HG03520 (cell line): ENCODE measurements at regions not wholly inside any gene's neighbourhood (a gene's known extent, or its start where the extent isn't known, plus 50 kb on each side); places are given as distances from the start of the nearest gene placed in this dataset.
"Not testable (repeated sequence)": the region's sequence is repeated elsewhere in the genome, so short reads cannot be mapped to it uniquely, and the experiment has no call there.

ENCODE experiments used
- ATAC-seq: cut with Tn5 transposase; IDR thresholded peaks from one replicate; pipeline ENCODE4 v1.9.1; 2021; ENCODE audit warnings: mild to moderate bottlenecking, moderate library complexity; ENCODE audit not compliant: unreplicated experiment

- no peak for ATAC-seq
These were observed 66.6 kb downstream of the TNFAIP3 start for GRCh38 chr6:137933696-137934095.

GRCh38 chr6:137936798-137937197 is 69.7 kb downstream of the TNFAIP3 start:
- no peak for ATAC-seq

GRCh38 chr6:137937834-137938233 is 70.8 kb downstream of the TNFAIP3 start:
- ATAC-seq, result no peak

GRCh38 chr6:137938770-137939379 is 71.8 kb downstream of the TNFAIP3 start:
- no peak for ATAC-seq

GRCh38 chr6:137941995-137942394 is 74.9 kb downstream of the TNFAIP3 start:
- no peak for ATAC-seq

GRCh38 chr6:137942736-137943135 is 75.7 kb downstream of the TNFAIP3 start:
- ATAC-seq, result no peak

GRCh38 chr6:137944381-137944780 is 77.3 kb downstream of the TNFAIP3 start:
- not testable (repeated sequence) for ATAC-seq

GRCh38 chr6:137944793-137945498 is 77.9 kb downstream of the TNFAIP3 start:
- ATAC-seq, result peak; percentile 55

GRCh38 chr6:137949686-137950390 is 82.8 kb downstream of the TNFAIP3 start:
- ATAC-seq, result peak; percentile 69

- ATAC-seq, result no peak
These were observed 83.5 kb downstream of the TNFAIP3 start for GRCh38 chr6:137950581-137950980.

GRCh38 chr6:137951064-137951597 is 84.1 kb downstream of the TNFAIP3 start:
- ATAC-seq, result peak; percentile 38

- ATAC-seq, result no peak
These were observed 85.2 kb downstream of the TNFAIP3 start for GRCh38 chr6:137952247-137952646.

GRCh38 chr6:137953761-137954160 is 86.7 kb downstream of the TNFAIP3 start:
- ATAC-seq, result no peak

- no peak for ATAC-seq
These were observed 87.2 kb downstream of the TNFAIP3 start for GRCh38 chr6:137954253-137954652.

- ATAC-seq, result no peak
These were observed 89.0 kb downstream of the TNFAIP3 start for GRCh38 chr6:137956098-137956488.

- no peak for ATAC-seq
These were observed 90.4 kb downstream of the TNFAIP3 start for GRCh38 chr6:137957471-137957870.

GRCh38 chr6:137958811-137959565 is 91.9 kb downstream of the TNFAIP3 start:
- ATAC-seq, result no peak

- no peak for ATAC-seq
These were observed 95.7 kb downstream of the TNFAIP3 start for GRCh38 chr6:137962725-137963124.

GRCh38 chr6:137964876-137965275 is 97.8 kb downstream of the TNFAIP3 start:
- no peak for ATAC-seq

GRCh38 chr6:137967689-137968454 is 100.8 kb downstream of the TNFAIP3 start:
- ATAC-seq, result no peak
